GM21529 (cell line): ENCODE measurements at regions not wholly inside any gene's neighbourhood (a gene's known extent, or its start where the extent isn't known, plus 50 kb on each side); places are given as distances from the start of the nearest gene placed in this dataset.

Experiments
- ATAC-seq: cut with Tn5 transposase; IDR thresholded peaks from one replicate; pipeline ENCODE4 v1.9.1; 2021; ENCODE audit not compliant: unreplicated experiment

DNA sequence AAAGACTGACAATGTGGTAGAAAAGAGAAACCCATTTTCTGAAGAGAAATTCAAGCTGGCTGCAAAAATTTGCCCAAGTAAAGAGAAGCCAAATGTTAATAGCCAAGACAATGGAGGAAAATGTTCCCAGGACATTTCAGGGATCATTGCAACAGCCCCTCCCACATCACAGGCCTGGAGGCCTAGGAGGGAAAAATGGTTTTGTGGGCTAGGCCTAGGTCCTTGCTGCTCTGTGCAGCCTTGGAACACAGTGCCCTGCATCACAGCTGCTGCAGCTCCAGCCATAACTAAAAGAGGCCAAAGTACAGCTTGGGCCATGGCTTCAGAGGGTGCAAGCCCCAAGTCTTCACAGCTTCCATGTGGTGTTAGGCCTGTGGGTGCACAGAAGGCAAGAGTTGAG lies 332.4 kb upstream of the LRIG3 start:
- ATAC-seq = no peak

DNA sequence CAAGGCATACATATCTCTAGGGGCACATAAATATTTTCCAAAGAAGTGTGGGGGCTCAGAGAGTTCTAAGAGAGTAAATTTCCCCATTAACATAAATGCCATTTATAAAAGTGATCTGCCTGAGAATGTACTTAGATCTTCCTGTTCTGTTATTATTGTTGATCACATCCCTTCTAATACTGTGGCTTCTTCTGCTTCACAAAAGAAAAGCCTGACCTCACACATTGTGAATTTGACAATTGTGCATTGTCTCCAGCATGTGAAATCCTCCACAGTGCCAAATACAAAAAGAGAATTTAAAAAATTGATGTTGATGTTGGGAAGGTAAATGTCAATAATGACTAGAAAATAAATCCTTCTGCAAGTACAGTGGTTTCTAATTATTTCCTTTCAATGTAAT lies 330.5 kb upstream of the LRIG3 start:
- ATAC-seq = no peak

DNA sequence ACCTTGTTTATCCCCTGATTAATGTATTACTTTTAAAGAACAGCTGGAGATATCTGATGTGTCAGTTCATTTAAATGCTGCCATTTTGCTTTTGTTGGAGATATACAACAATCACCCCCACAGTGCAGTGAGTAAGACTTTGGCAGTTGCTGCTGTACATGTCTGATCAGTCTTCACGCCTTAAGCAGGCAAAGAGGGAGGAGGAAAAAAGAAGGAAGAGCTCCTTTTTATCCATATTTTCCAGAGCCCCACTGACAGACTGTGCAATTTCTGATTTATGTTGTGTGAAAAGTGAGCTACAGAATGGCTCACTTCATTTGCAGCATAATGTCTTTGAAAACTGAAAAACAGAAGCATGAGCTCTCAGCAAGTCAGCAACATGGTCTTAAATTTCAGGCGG lies 319.7 kb upstream of the LRIG3 start:
- ATAC-seq = no peak

DNA sequence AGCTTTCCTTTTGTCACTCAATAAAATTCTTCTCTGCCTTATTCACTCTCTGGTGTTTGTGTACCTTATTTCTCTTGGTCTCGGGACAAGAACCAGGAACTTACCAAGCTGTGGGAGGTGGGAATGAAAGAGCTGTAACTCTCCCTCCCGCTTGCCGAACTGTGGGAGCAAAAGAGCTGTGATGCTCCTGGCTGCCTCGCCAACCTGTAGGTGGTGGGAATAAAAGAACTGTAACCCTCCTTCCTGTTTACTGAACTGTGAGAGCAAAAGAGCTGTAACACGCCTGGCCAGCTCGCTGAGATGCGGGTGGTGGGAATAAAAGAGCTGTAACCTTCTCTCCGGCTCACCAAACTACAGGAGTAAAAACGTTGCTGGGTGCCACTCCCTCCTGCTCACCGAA lies 314.1 kb upstream of the LRIG3 start:
- ATAC-seq = no peak

- no peak for ATAC-seq
Observed at GRCh38 chr12:59230334-59230733, 310.0 kb upstream of the LRIG3 start.

DNA sequence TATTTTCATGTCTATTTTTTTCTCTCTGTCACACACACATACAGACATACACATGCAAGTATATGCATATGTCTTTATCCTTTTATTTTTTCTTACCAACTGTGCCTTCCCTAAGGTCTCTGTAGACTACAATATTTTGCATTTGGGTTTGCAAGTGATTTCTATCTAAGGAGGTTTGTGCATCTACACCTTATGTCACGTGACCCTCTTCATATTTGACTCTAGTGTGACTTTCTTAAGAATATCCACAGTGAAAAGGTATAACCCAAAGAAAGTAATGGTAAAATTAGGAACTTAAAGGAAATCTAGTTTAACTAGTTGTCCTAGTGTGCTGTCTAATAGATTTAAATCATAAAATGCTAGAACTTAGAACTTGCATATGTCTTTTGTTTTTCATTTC lies 298.8 kb upstream of the LRIG3 start:
- no peak for ATAC-seq

DNA sequence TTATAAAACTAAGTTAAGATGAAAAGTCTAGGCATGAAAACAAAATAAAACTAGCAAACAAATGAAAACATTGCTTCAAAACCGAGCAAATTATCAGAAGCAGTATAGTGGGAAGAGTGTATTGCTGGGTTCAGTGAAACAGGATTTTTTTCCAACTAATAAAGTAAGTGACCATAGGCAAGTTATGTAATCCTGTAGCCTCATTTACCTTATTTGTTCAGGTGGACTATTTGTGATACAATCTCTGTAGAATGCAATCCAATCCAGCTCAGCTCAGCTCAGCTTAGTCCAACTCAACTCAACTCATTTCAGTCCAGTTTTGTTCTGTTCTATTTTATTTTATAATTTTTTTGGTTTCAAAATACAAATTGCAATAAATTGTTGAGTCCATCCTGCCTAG lies 276.7 kb upstream of the LRIG3 start:
- no peak for ATAC-seq

GRCh38 chr12:59194794-59195193 lies 274.5 kb upstream of the LRIG3 start:
- ATAC-seq = no peak

- ATAC-seq = no peak
Observed at GRCh38 chr12:59193476-59194050, 273.3 kb upstream of the LRIG3 start.

DNA sequence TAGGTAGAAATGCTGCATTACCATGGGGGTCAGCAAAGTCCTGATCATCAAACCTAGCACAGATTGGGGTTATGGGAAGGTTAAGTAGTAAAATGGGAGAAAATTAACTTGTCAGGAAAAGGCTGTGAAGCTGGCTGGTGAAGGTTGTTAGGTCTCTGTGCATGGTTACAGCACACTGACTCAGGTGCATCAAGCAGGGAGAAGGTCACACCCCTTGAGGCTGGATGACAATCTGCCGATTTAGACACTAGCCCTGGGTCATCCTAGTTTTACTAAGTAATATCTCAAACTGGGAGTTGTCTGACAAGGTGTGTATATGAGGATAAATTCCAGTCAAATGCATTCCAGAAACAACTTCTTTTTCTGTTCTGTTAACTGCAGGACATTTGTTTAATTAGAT lies 271.1 kb upstream of the LRIG3 start:
- no peak for ATAC-seq

- ATAC-seq = no peak
Observed at GRCh38 chr12:59186451-59186850, 266.1 kb upstream of the LRIG3 start.

GRCh38 chr12:59185295-59185694 lies 265.0 kb upstream of the LRIG3 start:
- no peak for ATAC-seq

DNA sequence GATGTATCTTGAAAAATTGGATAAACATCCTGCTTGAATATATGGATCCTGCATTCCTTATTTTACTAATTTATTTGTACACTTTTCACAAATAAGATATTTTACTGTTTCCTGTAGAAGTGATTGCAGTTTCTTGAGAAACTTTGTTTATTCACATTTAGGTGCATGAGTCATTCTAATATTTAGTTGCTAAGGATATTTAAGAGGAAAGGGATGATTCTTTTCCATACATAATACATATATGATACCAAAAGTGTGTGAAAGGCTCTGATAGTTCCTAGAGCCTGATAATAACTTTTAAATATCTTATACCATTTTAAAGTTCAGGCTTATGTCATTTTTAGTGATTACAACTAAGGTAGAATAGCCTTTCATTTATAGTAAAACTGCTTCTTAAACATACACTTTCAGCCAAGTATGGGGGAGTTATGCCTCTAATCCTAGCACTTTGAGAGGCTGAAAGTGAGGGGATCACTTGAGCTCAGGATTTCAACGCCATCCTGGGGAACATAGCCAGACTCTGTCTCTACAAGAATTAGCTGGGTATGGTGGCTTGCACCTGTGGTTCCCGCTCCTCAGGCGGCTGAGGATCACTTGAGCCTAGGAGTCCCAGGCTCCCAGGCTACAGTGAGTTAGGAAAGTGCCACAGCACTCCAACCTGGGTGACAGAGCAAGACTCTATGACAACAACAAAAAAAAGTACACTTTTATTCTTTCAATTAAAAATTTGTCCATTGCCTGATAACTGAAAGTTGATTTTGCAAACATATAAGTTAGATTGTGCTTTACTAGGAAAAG lies 262.6 kb upstream of the LRIG3 start:
- ATAC-seq = no peak

DNA sequence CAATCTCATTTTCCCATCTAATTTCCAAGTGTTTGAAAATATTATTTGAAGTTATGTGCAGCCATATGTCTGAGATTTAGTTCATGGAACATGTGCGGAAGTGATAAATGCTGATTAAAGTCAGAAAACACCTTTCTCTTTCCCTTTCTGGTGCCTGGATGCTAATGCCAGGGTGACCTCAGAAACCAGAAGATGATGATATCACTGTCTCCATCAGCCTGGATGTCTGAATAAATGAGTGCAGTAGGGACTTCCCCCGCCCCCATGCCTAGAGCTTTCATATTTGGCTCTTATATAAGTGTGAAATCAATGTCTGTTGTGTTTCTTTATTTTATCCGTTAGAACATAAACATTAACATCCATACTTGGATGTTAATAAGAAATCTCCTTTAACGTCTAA lies 261.9 kb upstream of the LRIG3 start:
- ATAC-seq = no peak

DNA sequence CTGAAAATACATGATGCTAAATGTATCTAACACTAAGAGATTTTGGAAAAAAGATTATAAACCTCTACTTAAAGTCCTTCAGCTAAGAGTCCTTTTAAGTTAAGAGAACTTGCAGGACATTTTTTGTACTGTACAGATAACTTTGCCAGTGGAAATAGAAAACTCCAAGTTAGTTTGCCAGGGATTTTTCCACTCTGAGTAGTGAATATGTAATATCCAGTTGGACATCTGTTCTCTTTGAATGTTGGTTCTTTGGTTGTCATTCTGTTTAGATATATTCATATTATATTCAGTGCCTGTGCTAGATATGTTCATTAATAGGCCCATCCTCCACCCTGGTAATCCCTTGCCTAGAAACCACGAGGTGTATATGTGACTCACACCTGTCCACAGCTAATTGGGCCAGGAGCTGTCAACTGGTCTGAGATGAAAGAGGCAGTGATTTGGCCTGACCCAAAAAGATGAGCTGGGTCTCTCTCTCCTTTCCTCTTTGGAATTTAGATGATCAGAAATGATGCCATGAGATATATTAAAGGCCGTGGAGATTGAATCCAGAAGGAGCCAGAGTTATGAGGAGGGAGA lies 261.0 kb upstream of the LRIG3 start:
- no peak for ATAC-seq

DNA sequence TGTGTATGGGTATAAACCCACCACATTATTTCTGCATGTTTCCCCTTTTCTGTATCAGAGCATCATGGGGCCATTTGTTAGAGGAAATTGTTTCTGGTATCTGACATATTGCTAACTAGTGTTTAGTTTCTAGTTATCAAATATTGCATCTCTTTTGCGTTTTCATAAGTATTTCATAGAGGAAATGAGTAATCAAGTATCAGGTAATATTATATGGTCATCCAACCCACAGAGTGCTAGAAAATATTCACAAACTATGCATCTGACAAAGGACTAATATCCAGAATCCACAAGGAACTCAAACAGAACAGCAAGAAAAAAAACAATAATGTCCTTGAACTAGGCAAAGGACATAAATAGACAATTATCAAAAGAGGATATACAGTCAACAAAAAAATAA lies 258.9 kb upstream of the LRIG3 start:
- ATAC-seq = no peak

DNA sequence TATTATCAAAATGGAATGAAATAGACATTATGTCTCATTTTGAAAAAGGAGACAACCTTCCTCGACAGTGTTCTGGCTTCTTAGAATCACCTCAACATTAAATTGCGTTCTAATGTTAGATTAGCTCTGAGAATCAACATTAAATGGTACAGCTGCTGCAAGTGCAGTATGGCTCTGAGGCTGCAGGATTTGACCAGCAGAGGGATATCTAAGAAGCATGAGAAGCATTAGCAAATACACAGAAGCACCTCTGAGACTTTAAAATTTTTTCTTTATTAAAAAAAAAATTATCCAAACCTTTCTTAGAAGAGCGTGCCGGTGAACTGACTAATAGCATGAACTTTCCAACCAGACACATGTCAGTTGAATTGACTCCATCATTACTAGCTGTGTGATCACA lies 253.4 kb upstream of the LRIG3 start:
- no peak for ATAC-seq

GRCh38 chr12:59168647-59169046 lies 248.3 kb upstream of the LRIG3 start:
- no peak for ATAC-seq

- ATAC-seq = no peak
Observed at GRCh38 chr12:59166457-59166856, 246.2 kb upstream of the LRIG3 start.

DNA sequence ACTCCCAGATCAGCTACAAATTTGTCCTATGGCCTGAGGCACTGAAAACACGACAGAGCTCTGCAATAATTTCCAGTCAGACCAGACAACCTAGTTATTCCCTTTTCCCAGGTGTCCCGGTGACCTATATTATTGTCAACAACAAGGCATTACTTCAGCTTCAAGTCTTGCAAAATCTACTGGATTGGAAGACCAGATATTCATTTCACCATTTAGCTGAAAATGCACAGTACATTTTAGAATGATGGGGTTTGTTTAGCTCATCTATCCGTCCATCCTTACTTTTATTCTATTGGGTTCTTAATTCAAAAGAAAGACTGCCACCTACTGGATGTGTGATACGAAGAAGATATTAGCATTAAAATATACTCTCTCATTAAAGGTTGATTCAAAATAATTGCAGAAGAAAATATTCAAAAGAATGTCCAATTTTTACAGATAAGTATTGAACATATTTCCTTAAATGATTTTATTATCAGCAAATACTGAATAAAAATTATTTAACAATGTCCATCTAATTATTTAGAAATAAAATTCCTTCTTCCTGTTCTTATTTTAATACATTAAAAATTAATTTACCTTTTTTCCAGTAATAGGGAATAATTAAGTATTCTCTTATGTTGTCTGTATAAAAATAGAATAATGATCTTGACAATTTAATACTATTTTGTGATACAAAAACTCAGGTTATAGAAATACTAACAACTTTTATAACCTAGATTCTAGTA lies 244.9 kb upstream of the LRIG3 start:
- no peak for ATAC-seq

GRCh38 chr12:59164226-59164625 lies 243.9 kb upstream of the LRIG3 start:
- no peak for ATAC-seq

DNA sequence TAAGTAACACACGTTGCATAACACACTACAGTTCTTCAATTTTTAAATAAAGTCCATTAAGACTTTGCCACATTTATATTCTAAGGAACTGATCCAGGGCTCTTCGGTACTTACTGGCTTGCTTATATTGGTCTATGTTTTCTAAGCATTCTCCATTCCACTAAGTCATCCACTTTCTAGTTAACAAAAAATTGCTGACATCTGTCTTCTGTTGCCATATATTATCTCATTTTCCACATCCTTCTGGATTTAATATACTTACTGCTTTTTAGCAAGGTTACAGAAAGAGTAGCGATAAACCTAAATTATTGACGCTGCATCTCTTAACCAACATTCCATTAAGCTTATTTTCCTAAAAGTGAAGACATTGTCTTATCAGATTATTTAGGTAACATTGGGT lies 238.4 kb upstream of the LRIG3 start:
- ATAC-seq = no peak
